ENCODE measurements at regions not wholly inside any gene's neighbourhood (a gene's known extent, or its start where the extent isn't known, plus 50 kb on each side); places are given as distances from the start of the nearest gene placed in this dataset.

DNA sequence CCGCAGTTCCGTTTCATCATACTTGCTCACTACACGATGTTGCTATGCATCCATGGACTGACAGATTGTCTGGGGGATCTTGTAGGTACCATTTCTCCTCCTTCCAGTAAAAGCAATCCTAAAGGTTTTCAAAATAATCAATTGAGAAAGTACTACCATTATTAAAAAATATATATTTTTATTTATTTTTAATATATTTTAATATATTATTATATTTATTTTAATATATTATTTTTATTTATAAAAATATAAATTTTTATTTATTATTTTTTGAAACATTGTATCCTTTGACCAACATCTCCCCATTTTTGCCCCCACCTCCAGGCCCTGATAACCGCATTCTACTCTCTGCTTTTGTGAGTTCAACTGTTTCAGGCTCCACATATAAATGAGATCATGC lies 237.6 kb upstream of the IRX4 start:
- no peaks in the 10 kb centered on the region for H3K27me3 ChIP-seq (ENCODE audit: control insufficient read depth in 2 of 2, insufficient read depth in 1 of 2, low read length in 1 of 2)
- no peak overlapping the region for H3K27ac ChIP-seq (ENCODE audit: low read depth in 1 of 2, low read length in 1 of 2)
- H3K4me3 ChIP-seq (ENCODE audit: low read length in 2 of 2): no peak overlapping the region
- no peaks in the 10 kb centered on the region for H3K4me1 ChIP-seq (ENCODE audit: control insufficient read depth in 2 of 2, insufficient read depth in 2 of 2, low read length in 2 of 2)
- no peak for DNase-seq (ENCODE audit: low read depth in 6 of 9, low spot score in 9 of 9)
- no peaks in the 10 kb centered on the region for H3K9me3 ChIP-seq (ENCODE audit: control insufficient read depth in 2 of 2, insufficient read depth in 1 of 2, low read length in 1 of 2)
- no peaks in the 10 kb centered on the region for H3K36me3 ChIP-seq (ENCODE audit: control insufficient read depth in 2 of 2, insufficient read depth in 2 of 2, low read length in 1 of 2)
- over 99% methylated on average over 4 of the region's 4 CpGs for WGBS

DNA sequence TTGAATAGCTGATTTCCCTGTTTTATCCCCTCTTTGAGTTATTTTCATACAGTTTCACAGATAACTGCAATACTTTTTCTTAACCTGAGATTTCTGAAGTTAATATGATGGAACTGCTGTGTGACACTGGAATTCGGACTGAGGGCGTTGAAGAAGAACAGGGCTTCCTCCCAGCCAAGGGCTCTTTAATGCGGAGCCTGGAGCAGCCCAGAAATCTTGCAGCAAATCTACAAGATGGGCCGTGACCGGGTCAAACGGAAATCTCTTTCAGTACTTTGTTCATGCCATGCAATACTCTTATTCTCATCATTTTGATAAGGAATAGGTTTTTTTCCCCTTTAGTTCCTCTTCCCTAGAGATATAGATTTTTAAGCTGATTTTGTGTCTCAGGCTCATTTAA lies 236.8 kb upstream of the IRX4 start:
- Histone ChIP-seq H3K27ac (ENCODE audit: low read depth in 1 of 2, low read length in 1 of 2) (no peak overlapping the region), H3K4me3 (ENCODE audit: low read length in 2 of 2) (no peak overlapping the region), H3K36me3 (ENCODE audit: control insufficient read depth in 2 of 2, insufficient read depth in 2 of 2, low read length in 1 of 2) (no peaks in the 10 kb centered on the region), H3K27me3 (ENCODE audit: control insufficient read depth in 2 of 2, insufficient read depth in 1 of 2, low read length in 1 of 2) (no peaks in the 10 kb centered on the region), H3K9me3 (ENCODE audit: control insufficient read depth in 2 of 2, insufficient read depth in 1 of 2, low read length in 1 of 2) (no peaks in the 10 kb centered on the region), H3K4me1 (ENCODE audit: control insufficient read depth in 2 of 2, insufficient read depth in 2 of 2, low read length in 2 of 2) (no peaks in the 10 kb centered on the region)
- DNase-seq (ENCODE audit: low read depth in 6 of 9, low spot score in 9 of 9): no peak
- WGBS: 79% methylated on average over 6 of the region's 6 CpGs

DNA sequence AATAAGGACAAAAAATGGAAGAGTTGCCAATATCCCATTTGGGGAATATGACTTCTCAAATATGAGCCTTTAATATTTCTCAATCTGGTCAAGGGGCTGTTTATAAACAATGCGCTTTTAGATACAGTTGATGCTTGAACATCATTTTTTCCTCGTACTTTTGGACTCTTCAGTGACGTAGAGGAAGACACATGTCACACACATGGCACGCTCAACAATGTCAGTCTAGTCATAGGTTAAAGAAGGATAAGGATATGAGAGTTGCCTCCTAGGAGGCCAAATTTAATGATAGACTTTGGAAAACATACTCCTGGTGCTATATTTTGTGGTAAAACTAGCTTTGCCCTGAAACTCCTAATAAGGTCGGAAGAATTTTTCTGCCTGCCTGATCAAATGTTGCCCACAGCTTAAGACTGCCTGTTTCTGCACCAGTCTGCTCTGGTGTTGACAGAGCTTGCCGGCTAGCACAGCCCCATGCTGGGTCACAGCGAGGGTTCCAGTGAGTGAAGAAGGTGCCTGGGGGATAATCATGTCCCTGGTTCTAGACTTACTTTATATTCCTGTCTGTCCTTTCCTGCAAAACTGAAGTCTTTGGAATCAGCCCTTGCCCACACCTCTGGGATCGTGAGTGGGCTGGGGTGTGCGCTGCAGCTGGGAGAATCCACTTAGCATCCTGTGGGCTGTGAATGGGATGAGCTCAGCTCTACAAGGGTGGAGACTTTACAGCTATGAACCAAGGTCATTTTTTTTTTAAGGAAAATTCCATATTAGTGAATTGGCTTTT lies 230.8 kb upstream of the IRX4 start:
- H3K27ac ChIP-seq (ENCODE audit: low read depth in 1 of 2, low read length in 1 of 2): no peak overlapping the region

DNA sequence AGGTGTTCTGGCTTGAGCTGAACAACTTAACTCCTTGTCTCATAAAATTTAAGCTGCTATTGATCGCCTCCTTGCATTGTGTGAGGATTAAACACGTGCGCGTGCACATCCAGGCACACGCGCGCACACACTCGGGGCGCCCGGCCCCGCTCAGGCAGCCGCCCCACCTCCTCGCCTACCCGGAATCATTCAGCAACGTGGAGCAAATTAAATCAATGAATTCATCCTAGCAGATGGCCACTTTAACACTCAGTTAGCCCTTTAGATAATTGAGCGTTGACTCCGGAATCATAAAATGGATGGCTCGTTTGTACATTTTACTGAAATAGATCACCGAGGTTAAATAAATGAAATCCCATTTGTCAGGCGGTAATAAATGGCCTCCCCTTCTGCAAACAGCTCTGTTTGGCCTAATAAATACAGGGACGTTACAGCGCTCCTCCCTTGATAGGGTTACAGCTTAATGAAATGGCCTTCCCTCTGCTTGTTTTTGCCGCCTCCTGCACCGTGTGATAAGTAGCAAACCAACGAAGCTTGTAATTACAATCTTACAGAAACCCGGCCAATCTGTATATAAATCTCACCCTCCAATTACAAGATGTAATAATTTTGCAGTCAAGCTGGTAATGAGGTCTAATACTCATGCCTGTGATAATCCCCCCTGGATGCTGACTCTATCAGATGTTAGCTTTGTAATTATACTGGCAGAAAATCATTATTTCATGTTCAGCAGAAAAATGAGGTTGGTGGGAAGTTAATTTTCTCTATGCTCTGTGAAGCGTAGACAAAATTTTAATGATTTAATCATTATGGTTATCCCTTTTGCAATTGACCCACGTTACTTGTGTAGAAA lies 229.7 kb upstream of the IRX4 start:
- DNase-seq (ENCODE audit: low read depth in 6 of 9, low spot score in 9 of 9): no peak
- no peak overlapping the region for H3K4me3 ChIP-seq (ENCODE audit: low read length in 2 of 2)
- H3K27me3 ChIP-seq (ENCODE audit: control insufficient read depth in 2 of 2, insufficient read depth in 1 of 2, low read length in 1 of 2): no peaks in the 10 kb centered on the region
- H3K27ac ChIP-seq (ENCODE audit: low read depth in 1 of 2, low read length in 1 of 2): no peak overlapping the region
- 88% methylated on average over 28 of the region's 28 CpGs for WGBS
- no peaks in the 10 kb centered on the region for H3K9me3 ChIP-seq (ENCODE audit: control insufficient read depth in 2 of 2, insufficient read depth in 1 of 2, low read length in 1 of 2)
- H3K36me3 ChIP-seq (ENCODE audit: control insufficient read depth in 2 of 2, insufficient read depth in 2 of 2, low read length in 1 of 2): no peaks in the 10 kb centered on the region
- H3K4me1 ChIP-seq (ENCODE audit: control insufficient read depth in 2 of 2, insufficient read depth in 2 of 2, low read length in 2 of 2): no peaks in the 10 kb centered on the region

More for the DNA sequence above, 230.8 kb upstream of the IRX4 start:
- Histone ChIP-seq H3K27me3 (ENCODE audit: control insufficient read depth in 2 of 2, insufficient read depth in 1 of 2, low read length in 1 of 2) (no peaks in the 10 kb centered on the region), H3K4me3 (ENCODE audit: low read length in 2 of 2) (no peak overlapping the region), H3K9me3 (ENCODE audit: control insufficient read depth in 2 of 2, insufficient read depth in 1 of 2, low read length in 1 of 2) (no peaks in the 10 kb centered on the region), H3K4me1 (ENCODE audit: control insufficient read depth in 2 of 2, insufficient read depth in 2 of 2, low read length in 2 of 2) (no peaks in the 10 kb centered on the region), H3K36me3 (ENCODE audit: control insufficient read depth in 2 of 2, insufficient read depth in 2 of 2, low read length in 1 of 2) (no peaks in the 10 kb centered on the region)
- no peak for DNase-seq (ENCODE audit: low read depth in 6 of 9, low spot score in 9 of 9)
- 88% methylated on average over 9 of the region's 9 CpGs for WGBS

DNA sequence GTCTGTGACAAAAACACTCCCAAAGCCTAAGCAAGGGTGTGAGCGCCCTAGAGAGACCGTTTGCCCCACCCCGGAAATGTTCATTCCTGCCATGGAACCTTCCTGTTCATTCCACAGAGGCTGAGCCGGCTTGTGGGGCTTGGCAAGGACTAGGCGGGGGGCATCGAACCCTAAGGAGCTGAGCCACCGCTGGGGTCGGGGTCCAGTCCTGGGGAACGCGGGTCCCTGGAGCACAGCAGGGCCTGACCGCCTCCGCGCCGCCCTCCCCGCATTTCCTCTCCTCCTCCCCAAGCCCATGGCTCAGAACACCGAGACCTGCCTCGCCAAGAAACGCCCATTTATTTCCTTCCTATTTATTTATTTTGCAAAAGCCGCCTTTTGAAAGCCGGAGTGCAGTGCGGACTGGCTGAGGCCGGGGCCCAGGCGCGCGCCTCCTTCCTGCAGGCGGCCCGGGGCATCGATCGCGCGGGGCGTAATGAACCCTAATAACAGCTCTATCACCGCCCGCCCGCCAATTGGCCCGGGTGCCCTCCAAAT lies 228.9 kb upstream of the IRX4 start:
- DNase-seq (ENCODE audit: low read depth in 6 of 9, low spot score in 9 of 9): no peak
- Histone ChIP-seq H3K4me1 (ENCODE audit: control insufficient read depth in 2 of 2, insufficient read depth in 2 of 2, low read length in 2 of 2) (no peaks in the 10 kb centered on the region), H3K4me3 (ENCODE audit: low read length in 2 of 2) (no peak overlapping the region), H3K27me3 (ENCODE audit: control insufficient read depth in 2 of 2, insufficient read depth in 1 of 2, low read length in 1 of 2) (no peaks in the 10 kb centered on the region), H3K36me3 (ENCODE audit: control insufficient read depth in 2 of 2, insufficient read depth in 2 of 2, low read length in 1 of 2) (no peaks in the 10 kb centered on the region), H3K9me3 (ENCODE audit: control insufficient read depth in 2 of 2, insufficient read depth in 1 of 2, low read length in 1 of 2) (no peaks in the 10 kb centered on the region), H3K27ac (ENCODE audit: low read depth in 1 of 2, low read length in 1 of 2) (no peak overlapping the region)
- WGBS: 91% methylated on average over 36 of the region's 36 CpGs

DNA sequence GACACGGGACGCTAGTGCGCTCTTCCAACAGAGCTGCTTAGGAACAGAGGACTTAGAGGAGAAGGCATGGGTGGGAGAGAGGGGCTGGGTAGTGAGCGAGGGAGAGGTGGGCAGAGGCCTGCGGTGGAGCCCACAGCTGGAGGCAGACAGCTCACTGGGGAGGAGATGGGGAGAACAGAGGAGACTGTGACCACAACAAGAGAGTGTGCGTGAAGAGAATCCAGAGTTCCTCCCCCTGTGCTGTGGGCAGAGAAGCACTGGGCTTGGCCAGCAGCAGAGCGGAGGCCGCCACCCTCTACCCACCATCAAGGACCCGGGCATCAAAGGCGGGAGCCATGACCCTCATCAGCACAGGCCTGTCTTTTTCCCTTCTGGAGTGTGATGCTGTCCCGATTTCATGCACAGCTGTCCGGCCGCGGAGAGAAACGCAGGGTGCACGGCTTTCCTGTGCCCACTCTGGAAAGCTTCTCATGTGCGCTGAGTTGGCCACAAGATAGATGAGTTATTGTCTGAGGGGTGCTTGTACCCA lies 228.3 kb upstream of the IRX4 start:
- 93% methylated on average over 17 of the region's 17 CpGs for WGBS
- Histone ChIP-seq H3K9me3 (ENCODE audit: control insufficient read depth in 2 of 2, insufficient read depth in 1 of 2, low read length in 1 of 2) (no peaks in the 10 kb centered on the region), H3K27me3 (ENCODE audit: control insufficient read depth in 2 of 2, insufficient read depth in 1 of 2, low read length in 1 of 2) (no peaks in the 10 kb centered on the region), H3K4me3 (ENCODE audit: low read length in 2 of 2) (no peak overlapping the region), H3K36me3 (ENCODE audit: control insufficient read depth in 2 of 2, insufficient read depth in 2 of 2, low read length in 1 of 2) (no peaks in the 10 kb centered on the region), H3K27ac (ENCODE audit: low read depth in 1 of 2, low read length in 1 of 2) (no peak overlapping the region), H3K4me1 (ENCODE audit: control insufficient read depth in 2 of 2, insufficient read depth in 2 of 2, low read length in 2 of 2) (no peaks in the 10 kb centered on the region)
- no peak for DNase-seq (ENCODE audit: low read depth in 6 of 9, low spot score in 9 of 9)

DNA sequence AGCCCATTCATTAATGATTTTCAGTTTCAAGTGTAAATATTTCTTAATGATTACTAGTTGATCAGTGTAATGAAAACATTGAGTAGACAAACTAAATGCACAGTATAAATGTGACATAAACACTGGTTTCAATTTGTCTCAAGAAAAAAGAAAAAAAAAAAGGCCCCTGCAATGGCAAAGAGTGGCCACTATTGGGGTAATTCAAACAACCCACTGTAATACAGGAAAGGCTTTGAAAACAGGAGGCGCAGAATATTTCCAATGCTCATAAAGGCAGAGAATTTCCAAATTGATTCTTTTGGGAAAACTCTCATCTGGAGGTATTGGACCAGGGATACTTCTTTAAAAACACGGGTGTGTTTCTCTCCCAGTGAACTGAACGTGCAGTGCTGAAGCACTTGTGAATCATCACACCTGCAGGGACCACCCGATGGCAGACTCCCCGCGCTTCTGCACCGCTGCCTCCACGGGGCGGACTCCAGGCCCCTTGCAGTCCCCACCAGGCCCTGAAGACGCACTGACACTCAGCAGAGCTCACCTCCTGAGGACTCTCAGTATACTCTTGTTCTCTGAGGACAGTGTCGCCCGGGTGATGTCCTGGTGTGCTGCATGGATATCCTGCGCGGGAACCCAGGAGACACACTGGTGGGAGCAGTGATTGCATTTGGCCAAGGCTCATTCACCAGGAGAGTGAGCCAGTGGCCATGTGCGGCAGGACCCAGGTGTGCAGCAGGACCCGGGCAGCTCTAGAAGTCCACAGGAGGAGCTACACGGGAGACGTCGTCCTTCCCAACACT lies 227.6 kb upstream of the IRX4 start:
- no peak overlapping the region for H3K4me3 ChIP-seq (ENCODE audit: low read length in 2 of 2)
- H3K4me1 ChIP-seq (ENCODE audit: control insufficient read depth in 2 of 2, insufficient read depth in 2 of 2, low read length in 2 of 2): no peaks in the 10 kb centered on the region
- H3K27me3 ChIP-seq (ENCODE audit: control insufficient read depth in 2 of 2, insufficient read depth in 1 of 2, low read length in 1 of 2): no peaks in the 10 kb centered on the region
- H3K27ac ChIP-seq (ENCODE audit: low read depth in 1 of 2, low read length in 1 of 2): no peak overlapping the region
- no peak for DNase-seq (ENCODE audit: low read depth in 6 of 9, low spot score in 9 of 9)
- H3K9me3 ChIP-seq (ENCODE audit: control insufficient read depth in 2 of 2, insufficient read depth in 1 of 2, low read length in 1 of 2): peaks cover 0 to under 1% of the 10 kb centered on the region in 2 donors
- no peaks in the 10 kb centered on the region for H3K36me3 ChIP-seq (ENCODE audit: control insufficient read depth in 2 of 2, insufficient read depth in 2 of 2, low read length in 1 of 2)
- 90% methylated on average over 19 of the region's 19 CpGs for WGBS

DNA sequence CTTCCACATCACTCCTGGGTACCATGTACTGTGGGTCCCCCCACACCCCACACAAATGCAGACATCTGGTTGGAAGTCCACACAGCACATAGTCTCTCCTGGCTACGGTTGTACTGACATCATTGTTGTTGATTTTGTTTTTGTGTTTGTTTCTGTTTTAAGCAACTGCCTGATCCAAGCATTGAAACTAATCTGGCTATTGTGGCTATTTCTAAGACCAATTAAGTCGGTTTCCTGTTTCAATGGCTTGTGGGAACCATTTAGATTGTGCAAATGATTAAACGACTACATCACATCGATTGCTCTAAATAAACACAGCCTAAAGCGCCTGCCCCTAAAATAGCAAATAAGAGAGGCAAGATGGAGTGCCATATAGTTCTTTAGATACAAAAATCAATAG lies 226.8 kb upstream of the IRX4 start:
- WGBS: 77% methylated on average over 5 of the region's 5 CpGs
- DNase-seq (ENCODE audit: low read depth in 6 of 9, low spot score in 9 of 9): no peak
- no peak overlapping the region for H3K4me3 ChIP-seq (ENCODE audit: low read length in 2 of 2)
- no peaks in the 10 kb centered on the region for H3K27me3 ChIP-seq (ENCODE audit: control insufficient read depth in 2 of 2, insufficient read depth in 1 of 2, low read length in 1 of 2)
- peaks cover 0 to 3% of the 10 kb centered on the region in 2 donors for H3K9me3 ChIP-seq (ENCODE audit: control insufficient read depth in 2 of 2, insufficient read depth in 1 of 2, low read length in 1 of 2)
- no peak overlapping the region for H3K27ac ChIP-seq (ENCODE audit: low read depth in 1 of 2, low read length in 1 of 2)
- no peaks in the 10 kb centered on the region for H3K36me3 ChIP-seq (ENCODE audit: control insufficient read depth in 2 of 2, insufficient read depth in 2 of 2, low read length in 1 of 2)
- no peaks in the 10 kb centered on the region for H3K4me1 ChIP-seq (ENCODE audit: control insufficient read depth in 2 of 2, insufficient read depth in 2 of 2, low read length in 2 of 2)

Data from thymus (tissue), 11 donors.